ENCODE measurements at regions not wholly inside any gene's neighbourhood (a gene's known extent, or its start where the extent isn't known, plus 50 kb on each side); places are given as distances from the start of the nearest gene placed in this dataset.

- ATAC-seq (no peak), DNase-seq (no peak)
- intact Hi-C loops (cut with DNase I) = no loop called here
- Histone ChIP-seq H3K27me3 (no peaks in the 10 kb centered on the region), H3K4me1 (peaks cover 18% of the 10 kb centered on the region), H3K9me3 (no peaks in the 10 kb centered on the region), H3K36me3 (replicated peaks in 1 of 2; ENCODE audit: insufficient read depth in 1 of 2, low read depth in 2 of 2) (no peaks in the 10 kb centered on the region), H3K4me3 (no peak overlapping the region), H3K27ac (no peak overlapping the region)
- WGBS, 2 donors = 25 to 43% methylated on average over 17 to 22 of the region's 22 CpGs
- no peak for TF ChIP-seq CTCF (IDR thresholded peaks at IDR 0.05)
- no peak for TF ChIP-seq POLR2A (IDR thresholded peaks at IDR 0.05)
Measured at GRCh38 chr1:22350171-22350923, 101.3 kb upstream of the ZBTB40 start.

- TF ChIP-seq POLR2A (IDR thresholded peaks at IDR 0.05) (no peak), CTCF (IDR thresholded peaks at IDR 0.05) (no peak)
- ATAC-seq = no peak
- DNase-seq = no peak
- no peak overlapping the region for H3K27ac ChIP-seq
- no peaks in the 10 kb centered on the region for H3K27me3 ChIP-seq
- no peak overlapping the region for H3K4me3 ChIP-seq
- no peaks in the 10 kb centered on the region for H3K36me3 ChIP-seq (replicated peaks in 1 of 2; ENCODE audit: insufficient read depth in 1 of 2, low read depth in 2 of 2)
- H3K9me3 ChIP-seq = no peaks in the 10 kb centered on the region
- 37% methylated on average over 25 to 28 of the region's 28 CpGs for WGBS, 2 donors
- intact Hi-C loops (cut with DNase I) = no loop called here
- H3K4me1 ChIP-seq = peaks cover 18% of the 10 kb centered on the region
Measured at GRCh38 chr1:22350924-22351767, 100.5 kb upstream of the ZBTB40 start.

- Histone ChIP-seq H3K4me3 (no peak overlapping the region), H3K4me1 (peaks cover 18% of the 10 kb centered on the region), H3K36me3 (replicated peaks in 1 of 2; ENCODE audit: insufficient read depth in 1 of 2, low read depth in 2 of 2) (no peaks in the 10 kb centered on the region), H3K9me3 (no peaks in the 10 kb centered on the region), H3K27me3 (no peaks in the 10 kb centered on the region), H3K27ac (no peak overlapping the region)
- TF ChIP-seq POLR2A (IDR thresholded peaks at IDR 0.05) (no peak), CTCF (IDR thresholded peaks at IDR 0.05) (no peak)
- DNase-seq (no peak), ATAC-seq (no peak)
- intact Hi-C loops (cut with DNase I) = no loop called here
- 44 to 45% methylated on average over 11 of the region's 11 CpGs for WGBS, 2 donors
Measured at GRCh38 chr1:22351768-22352080, 99.9 kb upstream of the ZBTB40 start.

GRCh38 chr1:22352355-22352754 is 99.3 kb upstream of the ZBTB40 start:
- WGBS, 2 donors = 66 to 74% methylated on average over 6 of the region's 6 CpGs
- no peak for TF ChIP-seq POLR2A (IDR thresholded peaks at IDR 0.05)
- TF ChIP-seq CTCF (IDR thresholded peaks at IDR 0.05) = no peak
- intact Hi-C loops (cut with DNase I) = no loop called here

More at GRCh38 chr1:22352355-22352754, 99.3 kb upstream of the ZBTB40 start:
- H3K4me1 ChIP-seq = peaks cover 18% of the 10 kb centered on the region
- no peaks in the 10 kb centered on the region for H3K36me3 ChIP-seq (replicated peaks in 1 of 2; ENCODE audit: insufficient read depth in 1 of 2, low read depth in 2 of 2)
- H3K4me3 ChIP-seq = no peak overlapping the region
- no peak overlapping the region for H3K27ac ChIP-seq
- no peak for DNase-seq
- no peak for ATAC-seq
- H3K9me3 ChIP-seq = no peaks in the 10 kb centered on the region
- no peaks in the 10 kb centered on the region for H3K27me3 ChIP-seq
